ENCODE measurements at regions not wholly inside any gene's neighbourhood (a gene's known extent, or its start where the extent isn't known, plus 50 kb on each side); places are given as distances from the start of the nearest gene placed in this dataset.

DNA sequence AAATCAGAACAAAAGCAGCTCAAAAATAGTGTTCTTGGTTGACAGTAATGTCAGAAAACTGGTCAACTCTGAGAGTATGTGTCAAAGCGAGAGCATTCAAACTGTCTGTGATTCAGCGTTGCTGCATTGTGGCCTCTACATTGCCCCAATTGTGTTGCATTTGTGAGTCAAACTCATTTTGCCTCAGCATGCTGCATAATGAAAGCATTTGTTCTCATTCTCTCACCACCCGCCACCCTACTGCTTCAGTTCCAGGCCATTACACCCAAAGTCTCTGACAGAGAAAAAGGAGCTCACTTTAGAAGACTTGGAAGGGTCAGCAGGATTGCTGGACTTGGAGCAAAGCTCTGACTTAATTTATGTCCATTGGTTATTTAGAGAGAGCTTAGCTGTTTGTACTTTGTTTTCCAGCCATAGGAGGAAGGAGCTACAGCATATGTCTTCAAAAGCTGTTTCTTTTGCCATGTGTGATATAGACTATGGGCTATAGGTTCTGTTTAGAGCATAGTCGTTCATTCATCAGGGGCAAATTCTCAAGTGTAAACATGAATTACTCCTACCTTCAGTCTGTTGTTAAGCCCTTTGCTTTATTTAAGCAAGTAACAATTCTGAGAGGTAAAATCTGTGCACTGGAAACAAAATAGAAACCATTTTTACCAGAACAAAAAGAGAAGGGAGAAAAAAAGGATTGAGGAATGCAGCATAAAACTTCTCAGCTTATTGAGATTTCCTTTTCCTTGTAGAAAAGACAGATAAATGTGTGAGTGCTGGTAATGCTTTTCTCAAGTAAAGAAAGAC is 153.4 kb upstream of the ANK2 start:
- ATAC-seq (replicated peaks) (no peak), DNase-seq (no peak)
- Mint-ChIP-seq H3K9me3 (no peaks in the 10 kb centered on the region), H3K4me1 (ENCODE audit: low read depth in 2 of 2) (peaks cover 0 to 3% of the 10 kb centered on the region in 2 donors), H3K27ac (no peak overlapping the region), H3K4me3 (no peak overlapping the region), H3K27me3 (no peaks in the 10 kb centered on the region), H3K36me3 (ENCODE audit: insufficient read depth) (peaks cover 4% of the 10 kb centered on the region)

DNA sequence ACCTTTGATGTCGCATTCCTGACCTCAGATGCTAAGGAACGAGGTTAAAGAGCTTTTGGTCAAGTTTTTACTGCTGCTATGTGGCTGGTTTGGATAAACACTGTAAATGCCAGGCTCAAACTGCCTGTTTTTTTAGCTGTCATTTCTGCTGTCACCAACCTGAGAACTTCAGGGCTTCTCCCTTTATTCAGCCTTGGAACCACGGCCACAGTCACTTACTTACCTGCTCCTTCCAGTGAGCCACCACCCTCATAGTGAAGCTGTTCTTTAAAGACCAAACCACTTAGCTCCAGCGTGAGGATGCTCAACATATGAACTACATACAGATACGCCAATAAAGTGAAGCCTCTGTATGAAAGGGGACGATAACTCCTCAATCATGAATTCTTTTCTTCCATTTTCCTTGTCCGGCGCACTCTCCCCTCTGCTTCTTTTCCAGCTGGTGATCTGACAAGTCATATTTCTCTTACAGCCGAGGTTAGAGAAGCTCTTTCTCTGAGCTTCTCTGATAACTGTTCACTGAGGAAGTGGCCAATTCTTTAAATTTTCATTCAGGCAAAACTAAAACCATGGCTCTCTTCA is 152.8 kb upstream of the ANK2 start:
- ATAC-seq (replicated peaks), result no peak
- no peaks in the 10 kb centered on the region for H3K27me3 Mint-ChIP-seq
- H3K27ac Mint-ChIP-seq, result no peak overlapping the region
- no peak for DNase-seq
- H3K4me1 Mint-ChIP-seq (ENCODE audit: low read depth in 2 of 2), result peaks cover 0 to 3% of the 10 kb centered on the region in 2 donors
- H3K36me3 Mint-ChIP-seq (ENCODE audit: insufficient read depth), result peaks cover 4% of the 10 kb centered on the region
- no peak overlapping the region for H3K4me3 Mint-ChIP-seq
- no peaks in the 10 kb centered on the region for H3K9me3 Mint-ChIP-seq

DNA sequence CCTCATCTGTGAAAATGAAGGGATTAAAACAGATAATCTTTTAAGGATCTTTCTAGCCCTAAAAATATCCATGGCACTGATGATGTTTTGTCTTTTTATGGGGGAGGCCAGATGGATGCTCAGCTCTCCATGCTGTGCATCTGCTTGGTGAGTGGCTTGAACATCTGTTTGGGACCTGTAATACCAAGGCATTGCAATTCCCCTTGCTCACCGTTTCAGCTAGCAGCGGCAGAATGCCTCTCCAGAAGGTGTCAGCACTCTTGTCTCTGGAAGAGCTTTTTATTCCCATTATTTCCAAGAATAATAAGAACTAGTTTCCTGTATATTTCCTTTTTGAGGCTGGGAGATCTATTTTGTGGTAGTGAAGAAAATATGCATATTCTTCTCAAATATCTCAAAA is 151.9 kb upstream of the ANK2 start:
- peaks cover 0 to 3% of the 10 kb centered on the region in 2 donors for H3K4me1 Mint-ChIP-seq (ENCODE audit: low read depth in 2 of 2)
- H3K9me3 Mint-ChIP-seq, result no peaks in the 10 kb centered on the region
- H3K27ac Mint-ChIP-seq, result no peak overlapping the region
- no peaks in the 10 kb centered on the region for H3K27me3 Mint-ChIP-seq
- H3K4me3 Mint-ChIP-seq, result no peak overlapping the region
- DNase-seq (no peak), ATAC-seq (replicated peaks) (no peak)
- H3K36me3 Mint-ChIP-seq (ENCODE audit: insufficient read depth), result peaks cover 4% of the 10 kb centered on the region

DNA sequence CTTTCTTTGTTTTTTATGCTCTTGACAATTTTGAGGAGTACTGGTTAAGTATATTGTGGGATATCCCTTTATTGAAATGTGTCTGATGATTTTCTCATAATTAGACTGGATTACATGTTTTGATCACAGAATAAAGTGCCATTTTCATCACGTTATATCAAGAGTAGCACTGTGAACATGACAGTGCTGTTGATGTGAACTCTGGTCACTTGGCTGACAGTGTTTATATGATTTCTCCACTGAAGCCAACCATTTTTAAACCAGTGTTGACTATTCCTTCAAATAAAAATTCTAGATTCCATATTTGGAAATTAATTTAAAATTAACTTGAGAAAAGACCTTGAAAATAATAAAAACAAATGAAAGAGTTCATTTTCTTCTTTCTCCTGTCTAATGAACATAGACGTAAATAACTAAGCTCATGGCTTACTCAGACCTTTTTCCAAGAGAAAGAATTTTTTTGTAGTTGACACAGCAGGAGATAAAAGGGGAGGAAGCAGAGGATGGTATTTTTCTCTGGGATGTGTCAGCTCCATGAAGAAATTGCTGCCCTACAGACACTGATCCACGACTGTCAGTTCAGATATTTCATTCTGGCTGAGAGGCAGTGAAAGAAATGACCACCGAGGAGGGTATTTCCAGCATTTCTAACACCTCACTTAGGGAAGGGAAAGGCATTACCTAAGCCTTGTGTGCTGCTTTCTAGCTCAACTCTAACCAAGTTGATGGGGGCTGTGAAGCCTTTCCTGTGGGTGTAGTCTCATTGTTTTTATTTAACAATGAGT is 150.9 kb upstream of the ANK2 start:
- Mint-ChIP-seq H3K27ac (no peak overlapping the region), H3K9me3 (no peaks in the 10 kb centered on the region), H3K4me1 (ENCODE audit: low read depth in 2 of 2) (peaks cover 0 to 3% of the 10 kb centered on the region in 2 donors), H3K36me3 (ENCODE audit: insufficient read depth) (peaks cover 4% of the 10 kb centered on the region), H3K27me3 (no peaks in the 10 kb centered on the region), H3K4me3 (no peak overlapping the region)
- ATAC-seq (replicated peaks) (no peak), DNase-seq (no peak)

DNA sequence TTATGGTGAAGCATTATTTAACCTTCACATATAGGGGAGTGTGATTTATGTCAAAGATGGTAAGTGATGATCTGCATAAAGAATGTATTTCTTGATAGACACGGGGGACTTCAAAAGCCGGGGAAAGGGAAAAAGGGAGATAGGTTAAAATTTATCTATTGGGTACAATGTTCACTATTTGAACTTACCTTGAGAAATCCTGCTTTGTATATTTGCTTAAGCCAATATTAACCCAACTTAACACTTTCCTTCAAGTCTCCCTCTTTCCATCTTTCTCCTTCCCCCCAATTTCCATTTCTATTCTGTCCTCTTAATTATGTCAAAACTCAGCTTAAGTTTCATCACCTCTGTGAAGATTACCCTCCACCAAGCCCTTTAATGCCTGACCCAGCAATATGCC is 149.0 kb upstream of the ANK2 start:
- H3K4me3 Mint-ChIP-seq, result no peak overlapping the region
- H3K27ac Mint-ChIP-seq, result no peak overlapping the region
- ATAC-seq (replicated peaks) (no peak), DNase-seq (no peak)
- H3K4me1 Mint-ChIP-seq (ENCODE audit: low read depth in 2 of 2), result peaks cover 0 to 3% of the 10 kb centered on the region in 2 donors
- no peaks in the 10 kb centered on the region for H3K27me3 Mint-ChIP-seq
- no peaks in the 10 kb centered on the region for H3K9me3 Mint-ChIP-seq
- H3K36me3 Mint-ChIP-seq (ENCODE audit: insufficient read depth), result peaks cover 4% of the 10 kb centered on the region

DNA sequence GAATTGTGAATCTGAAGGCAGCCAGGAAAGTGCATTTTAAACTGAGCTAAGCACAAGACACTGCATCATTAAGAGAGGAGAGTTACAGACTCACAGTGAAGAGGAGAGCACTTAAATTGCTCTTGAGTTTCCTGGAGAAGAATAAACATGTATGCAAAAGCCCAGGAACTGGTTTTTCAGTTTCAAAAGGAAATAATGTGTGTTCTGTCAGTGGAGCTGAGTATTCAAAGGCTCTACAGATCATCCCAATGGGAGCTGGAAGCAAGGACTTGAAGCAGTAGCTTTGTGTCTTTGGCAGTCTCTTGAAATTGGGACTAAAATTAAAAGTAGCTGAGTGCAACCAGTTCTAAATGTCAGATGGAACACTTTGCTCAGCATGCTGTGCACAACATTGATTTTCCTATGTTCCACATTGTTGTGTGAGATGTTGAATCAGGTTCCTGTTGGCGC is 147.5 kb upstream of the ANK2 start:
- Mint-ChIP-seq H3K27me3 (peaks cover 6% of the 10 kb centered on the region in 2 donors), H3K4me1 (ENCODE audit: low read depth in 2 of 2) (no peaks in the 10 kb centered on the region), H3K27ac (no peak overlapping the region), H3K36me3 (ENCODE audit: insufficient read depth) (peaks cover 4% of the 10 kb centered on the region), H3K4me3 (no peak overlapping the region), H3K9me3 (no peaks in the 10 kb centered on the region)
- ATAC-seq (replicated peaks) (no peak), DNase-seq (no peak)

DNA sequence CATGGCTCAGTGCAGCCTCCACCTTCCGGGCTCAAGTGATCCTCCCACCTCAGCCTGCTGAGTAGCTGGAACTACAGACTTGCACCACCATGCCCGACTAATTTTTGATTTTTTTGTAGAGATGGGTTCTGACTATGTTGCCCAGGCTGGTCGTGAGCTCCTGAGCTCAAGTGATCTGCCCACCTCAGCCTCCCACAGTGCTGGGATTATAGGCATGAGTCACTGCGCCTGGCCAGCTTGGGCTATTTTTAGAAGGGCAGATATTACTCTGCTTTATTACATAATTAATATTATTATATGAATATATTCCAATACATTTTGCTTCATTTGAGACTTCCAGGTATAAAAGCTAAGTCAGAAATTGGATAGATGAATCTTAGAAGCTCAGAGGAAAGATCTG is 143.7 kb upstream of the ANK2 start:
- no peak for DNase-seq
- H3K36me3 Mint-ChIP-seq (ENCODE audit: insufficient read depth), result no peaks in the 10 kb centered on the region
- H3K9me3 Mint-ChIP-seq, result no peaks in the 10 kb centered on the region
- H3K27ac Mint-ChIP-seq, result no peak overlapping the region
- no peak for ATAC-seq (replicated peaks)
- H3K4me1 Mint-ChIP-seq (ENCODE audit: low read depth in 2 of 2), result peaks cover 0 to 4% of the 10 kb centered on the region in 2 donors
- H3K27me3 Mint-ChIP-seq, result peaks cover 6% of the 10 kb centered on the region in 2 donors
- H3K4me3 Mint-ChIP-seq, result no peak overlapping the region

DNA sequence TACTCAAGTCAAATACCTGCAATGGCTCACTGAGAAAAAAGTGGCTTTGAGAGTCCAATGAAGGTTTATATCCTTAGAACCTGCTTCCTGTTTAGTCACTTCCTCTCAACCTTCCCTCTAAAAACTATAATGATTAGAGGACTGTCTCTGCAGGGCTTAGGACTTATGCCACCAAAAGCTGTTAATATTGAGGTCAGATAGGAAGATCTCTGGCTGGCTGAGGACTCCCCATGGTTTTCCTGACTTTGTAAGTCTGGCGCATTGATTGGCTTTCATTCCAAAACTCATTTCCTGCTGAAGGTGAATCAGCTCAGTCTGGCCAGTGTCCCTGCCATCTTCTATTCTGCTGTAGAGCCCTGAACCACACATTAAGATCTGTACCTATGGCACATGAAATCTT is 140.9 kb upstream of the ANK2 start:
- no peaks in the 10 kb centered on the region for H3K9me3 Mint-ChIP-seq
- peaks cover 6% of the 10 kb centered on the region in 2 donors for H3K27me3 Mint-ChIP-seq
- DNase-seq (no peak), ATAC-seq (replicated peaks) (no peak)
- no peak overlapping the region for H3K27ac Mint-ChIP-seq
- peaks cover 0 to 4% of the 10 kb centered on the region in 2 donors for H3K4me1 Mint-ChIP-seq (ENCODE audit: low read depth in 2 of 2)
- no peak overlapping the region for H3K4me3 Mint-ChIP-seq
- no peaks in the 10 kb centered on the region for H3K36me3 Mint-ChIP-seq (ENCODE audit: insufficient read depth)

DNA sequence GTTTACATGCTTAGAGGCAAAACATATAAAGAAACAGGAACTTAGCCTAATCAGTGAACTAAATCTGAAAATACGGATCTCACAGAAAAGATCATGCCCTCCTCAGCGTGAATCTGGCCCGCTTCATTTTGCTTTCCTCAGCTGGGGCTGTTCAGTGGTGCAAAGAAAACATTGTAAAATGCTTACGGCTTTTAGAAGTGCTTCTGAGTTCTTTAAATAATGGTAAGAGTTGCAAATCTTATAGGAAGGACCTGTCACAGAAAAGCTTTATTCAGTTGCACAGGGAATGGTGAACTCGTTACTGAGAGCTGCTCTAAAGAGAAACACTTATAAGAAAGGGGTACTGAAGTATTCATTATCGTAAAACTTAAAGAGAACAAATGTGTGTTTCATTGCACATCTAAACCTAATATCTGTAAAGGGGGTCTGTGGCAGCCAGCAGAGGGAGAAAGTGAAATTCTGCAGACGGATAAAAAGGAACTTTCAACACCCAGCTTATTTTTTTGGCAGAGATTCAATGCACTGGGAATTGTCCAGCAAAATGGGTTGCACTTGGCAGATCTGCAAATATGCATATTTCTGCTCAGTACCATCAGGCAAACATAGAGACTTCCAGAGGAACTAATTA is 139.2 kb upstream of the ANK2 start:
- no peak overlapping the region for H3K27ac Mint-ChIP-seq
- H3K4me1 Mint-ChIP-seq (ENCODE audit: low read depth in 2 of 2), result peaks cover 0 to 4% of the 10 kb centered on the region in 2 donors
- H3K9me3 Mint-ChIP-seq, result no peaks in the 10 kb centered on the region
- H3K27me3 Mint-ChIP-seq, result peaks cover 6% of the 10 kb centered on the region in 2 donors
- DNase-seq (no peak), ATAC-seq (replicated peaks) (no peak)
- H3K36me3 Mint-ChIP-seq (ENCODE audit: insufficient read depth), result no peaks in the 10 kb centered on the region
- H3K4me3 Mint-ChIP-seq, result no peak overlapping the region

DNA sequence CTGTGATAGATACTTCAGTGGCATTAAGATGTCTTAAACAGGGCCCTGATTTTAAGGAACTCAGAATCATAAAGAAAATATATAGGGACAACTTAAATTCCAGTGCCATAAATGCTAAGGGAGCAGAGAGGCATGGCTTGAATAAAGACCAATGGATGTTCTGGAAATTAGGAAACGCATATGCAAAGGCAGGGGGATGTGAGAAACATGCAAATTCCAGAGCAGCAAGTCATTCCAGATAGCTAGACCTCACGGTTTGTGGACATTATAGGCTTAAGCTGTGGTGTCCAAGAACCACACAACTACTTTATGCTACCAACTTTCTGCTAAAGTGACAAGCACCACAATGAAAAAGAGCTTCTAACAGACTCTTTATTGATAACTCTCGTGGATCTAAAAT is 132.6 kb upstream of the ANK2 start:
- Mint-ChIP-seq H3K9me3 (no peaks in the 10 kb centered on the region), H3K27me3 (no peaks in the 10 kb centered on the region), H3K4me3 (no peak overlapping the region), H3K4me1 (ENCODE audit: low read depth in 2 of 2) (no peaks in the 10 kb centered on the region), H3K27ac (no peak overlapping the region), H3K36me3 (ENCODE audit: insufficient read depth) (no peaks in the 10 kb centered on the region)
- no peak for DNase-seq
- ATAC-seq (replicated peaks), result no peak

DNA sequence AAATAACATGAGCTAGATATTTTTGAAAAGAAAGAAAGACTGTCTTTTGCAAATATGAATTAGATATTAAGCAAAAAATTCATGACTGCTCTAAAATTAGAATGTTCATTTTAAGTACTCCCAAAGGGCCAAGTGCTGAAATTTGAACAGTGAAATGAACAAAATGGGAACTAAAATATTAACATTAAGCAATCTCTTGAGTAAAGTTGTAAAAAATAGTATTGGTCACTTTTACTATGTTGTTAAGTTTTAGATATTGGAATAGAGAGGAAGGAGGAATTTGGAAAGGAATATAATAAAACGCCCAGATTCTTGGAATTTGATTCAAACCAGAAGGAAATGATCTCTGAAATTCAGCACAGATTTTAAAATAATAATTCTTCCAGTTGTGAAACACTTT is 125.9 kb upstream of the ANK2 start:
- Mint-ChIP-seq H3K4me1 (ENCODE audit: low read depth in 2 of 2) (no peaks in the 10 kb centered on the region), H3K27me3 (no peaks in the 10 kb centered on the region), H3K36me3 (ENCODE audit: insufficient read depth) (no peaks in the 10 kb centered on the region), H3K27ac (no peak overlapping the region), H3K9me3 (no peaks in the 10 kb centered on the region), H3K4me3 (no peak overlapping the region)
- no peak for DNase-seq
- no peak for ATAC-seq (replicated peaks)

DNA sequence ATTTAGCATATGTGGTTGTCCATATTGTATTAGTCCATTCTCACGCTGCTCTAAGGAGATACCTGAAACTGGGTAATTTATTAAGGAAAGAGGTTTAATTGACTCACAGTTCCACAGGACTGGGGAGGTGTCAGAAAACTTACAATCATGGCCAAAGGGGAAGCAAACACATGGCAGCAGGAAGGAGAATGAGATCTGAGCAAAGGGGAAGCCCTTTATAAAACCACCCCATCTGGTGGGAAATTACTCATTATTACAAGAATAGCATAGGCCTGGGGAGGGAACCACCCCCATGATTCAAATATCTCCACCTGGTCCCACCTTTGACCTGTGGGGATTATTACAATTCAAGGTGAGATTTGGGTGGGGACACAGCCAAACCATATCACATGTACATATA is 122.6 kb upstream of the ANK2 start:
- Mint-ChIP-seq H3K4me3 (no peak overlapping the region), H3K27ac (no peak overlapping the region), H3K27me3 (peaks cover 0 to 19% of the 10 kb centered on the region in 2 donors), H3K4me1 (ENCODE audit: low read depth in 2 of 2) (no peaks in the 10 kb centered on the region), H3K36me3 (ENCODE audit: insufficient read depth) (no peaks in the 10 kb centered on the region), H3K9me3 (no peaks in the 10 kb centered on the region)
- ATAC-seq (replicated peaks), result no peak
- no peak for DNase-seq

DNA sequence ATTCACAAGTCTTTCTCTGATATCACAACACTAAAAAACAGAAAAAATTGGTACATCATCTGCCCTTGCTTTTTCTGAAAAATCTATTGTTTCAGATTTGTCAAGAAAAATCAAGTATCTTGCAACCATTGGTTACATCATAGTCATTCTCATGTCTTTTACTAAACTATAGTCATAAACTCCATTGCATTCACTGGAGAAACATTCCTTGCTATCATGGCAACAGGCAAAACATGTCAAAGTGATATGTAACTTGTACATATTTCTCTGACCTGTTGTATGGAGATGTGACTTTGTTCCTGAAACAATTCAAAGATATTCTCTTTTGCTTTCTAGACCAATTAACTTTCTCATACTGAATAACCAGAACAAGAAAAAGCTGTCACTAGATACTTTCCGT is 121.9 kb upstream of the ANK2 start:
- H3K9me3 Mint-ChIP-seq, result no peaks in the 10 kb centered on the region
- DNase-seq (no peak), ATAC-seq (replicated peaks) (no peak)
- H3K36me3 Mint-ChIP-seq (ENCODE audit: insufficient read depth), result no peaks in the 10 kb centered on the region
- H3K27me3 Mint-ChIP-seq, result peaks cover 0 to 19% of the 10 kb centered on the region in 2 donors
- H3K27ac Mint-ChIP-seq, result no peak overlapping the region
- no peak overlapping the region for H3K4me3 Mint-ChIP-seq
- H3K4me1 Mint-ChIP-seq (ENCODE audit: low read depth in 2 of 2), result no peaks in the 10 kb centered on the region

Data from effector memory CD8-positive, alpha-beta T cell (primary cell).